ENCODE measurements at regions not wholly inside any gene's neighbourhood (a gene's known extent, or its start where the extent isn't known, plus 50 kb on each side); places are given as distances from the start of the nearest gene placed in this dataset.

GRCh38 chr12:105832806-105833205, 305.9 kb downstream of the NUAK1 start (continued):
- TF ChIP-seq CSRNP1 (CRISPR knock-in tag; IDR thresholded peaks at IDR 0.05) (no peak), ZNF781 (CRISPR knock-in tag; IDR thresholded peaks at IDR 0.05; ENCODE audit: borderline replicate concordance, not compliant biosample characterization) (no peak), PAF1 (CRISPR knock-in tag; IDR thresholded peaks at IDR 0.05) (no peak)

- FAIRE-seq = no peak
- Histone ChIP-seq H3K9ac (ENCODE audit: insufficient read depth, low read depth, low read length) (no peak overlapping the region), H3K4me3 (replicated peaks in 1 of 3; ENCODE audit: insufficient read depth in 1 of 3, low read depth in 2 of 3, low read length in 3 of 3) (no peak overlapping the region), H4K20me1 (ENCODE audit: insufficient read depth, low read length) (no peaks in the 10 kb centered on the region), H3K27me3 (ENCODE audit: control insufficient read depth in 1 of 2, insufficient read depth in 2 of 2, low read length in 2 of 2) (no peaks in the 10 kb centered on the region), H3K36me3 (replicated peaks in 1 of 2; ENCODE audit: control insufficient read depth in 1 of 2, insufficient read depth in 2 of 2, low read length in 2 of 2) (no peaks in the 10 kb centered on the region), H2AFZ (ENCODE audit: low read length) (no peak overlapping the region), H3K4me2 (ENCODE audit: low read depth, low read length) (no peak overlapping the region), H3K79me2 (ENCODE audit: insufficient read depth, low read length) (no peaks in the 10 kb centered on the region), H3K27ac (ENCODE audit: extremely low read length, insufficient read depth, low read length) (no peak overlapping the region), H3K4me1 (ENCODE audit: insufficient read depth, low read length) (no peaks in the 10 kb centered on the region), H3K9me3 (ENCODE audit: low read length) (no peaks in the 10 kb centered on the region)
- DNase-seq (ENCODE audit: low spot score) = no peak
- BruUV-seq (replicated peaks) = no TSS peak
- CTCF ChIA-PET (ENCODE audit: low intra/inter-chr PET ratio, low total read pairs) = no interaction called here
- 17% methylated on average over 1 of the region's 2 CpGs for WGBS (ENCODE audit: low lambda C conversion rate)
- intact Hi-C loops (cut with micrococcal nuclease; ENCODE audit: unreplicated experiment) = no loop called here
- ATAC-seq = no peak
- POLR2A ChIA-PET = no interaction called here
- in situ Hi-C loops (cut with HindIII; ENCODE audit: extremely low pct_ligation_motif_present, low pct_unique_long_range_greater_than_20kb) = no loop called here
- TF ChIP-seq ZNF567 (CRISPR knock-in tag; IDR thresholded peaks at IDR 0.05; ENCODE audit: borderline replicate concordance) = no peak
- no peak for TF ChIP-seq ZMYM3 (CRISPR knock-in tag; IDR thresholded peaks at IDR 0.05)
- TF ChIP-seq HNF1B (CRISPR knock-in tag; IDR thresholded peaks at IDR 0.05) = no peak
- no peak for TF ChIP-seq ZNF264 (CRISPR knock-in tag; IDR thresholded peaks at IDR 0.05)
- TF ChIP-seq RBAK (CRISPR knock-in tag; IDR thresholded peaks at IDR 0.05) = no peak
- TF ChIP-seq HMGXB4 (CRISPR knock-in tag; IDR thresholded peaks at IDR 0.05; ENCODE audit: borderline replicate concordance in 1 of 2, low read depth in 1 of 2) = no peak
- TF ChIP-seq SP1 (IDR thresholded peaks at IDR 0.05) = no peak
- no peak for TF ChIP-seq SP1 (CRISPR knock-in tag; IDR thresholded peaks at IDR 0.05)
- TF ChIP-seq MIXL1 (CRISPR knock-in tag; IDR thresholded peaks at IDR 0.05) = no peak
Observed at GRCh38 chr12:105834496-105834895, 304.3 kb downstream of the NUAK1 start.
